Dermis microvascular lymphatic vessel endothelial cell (primary cell): ENCODE measurements at regions not wholly inside any gene's neighbourhood (a gene's known extent, or its start where the extent isn't known, plus 50 kb on each side); places are given as distances from the start of the nearest gene placed in this dataset.

Experiments used
- DNase-seq, 2 donors: peaks; one replicate each; pipeline versions ENCODE4 v3.0.0 to v3.0.0-alpha.2; 2010; ENCODE audit warnings: low read depth in 2 of 2

DNA sequence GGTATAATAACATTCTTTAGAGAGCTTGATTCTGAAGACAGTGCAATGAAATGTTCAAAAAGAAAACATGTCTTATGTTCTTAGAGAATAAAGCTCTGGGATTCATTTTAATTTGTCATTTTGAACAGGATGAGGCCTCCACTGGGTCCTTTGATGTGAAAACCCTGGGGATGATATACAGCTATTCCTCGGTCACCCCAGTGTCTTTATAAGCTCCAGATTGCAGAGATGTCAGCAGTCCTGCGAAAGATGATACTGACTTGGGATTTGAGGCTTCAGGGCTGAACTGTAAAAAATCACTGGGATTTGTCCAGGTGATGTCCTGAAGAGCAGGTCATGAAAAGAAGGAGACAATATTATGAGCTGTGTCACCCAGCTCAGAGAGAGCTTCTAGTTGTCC, 529.7 kb upstream of the ZNF608 start:
- no peak for DNase-seq

DNA sequence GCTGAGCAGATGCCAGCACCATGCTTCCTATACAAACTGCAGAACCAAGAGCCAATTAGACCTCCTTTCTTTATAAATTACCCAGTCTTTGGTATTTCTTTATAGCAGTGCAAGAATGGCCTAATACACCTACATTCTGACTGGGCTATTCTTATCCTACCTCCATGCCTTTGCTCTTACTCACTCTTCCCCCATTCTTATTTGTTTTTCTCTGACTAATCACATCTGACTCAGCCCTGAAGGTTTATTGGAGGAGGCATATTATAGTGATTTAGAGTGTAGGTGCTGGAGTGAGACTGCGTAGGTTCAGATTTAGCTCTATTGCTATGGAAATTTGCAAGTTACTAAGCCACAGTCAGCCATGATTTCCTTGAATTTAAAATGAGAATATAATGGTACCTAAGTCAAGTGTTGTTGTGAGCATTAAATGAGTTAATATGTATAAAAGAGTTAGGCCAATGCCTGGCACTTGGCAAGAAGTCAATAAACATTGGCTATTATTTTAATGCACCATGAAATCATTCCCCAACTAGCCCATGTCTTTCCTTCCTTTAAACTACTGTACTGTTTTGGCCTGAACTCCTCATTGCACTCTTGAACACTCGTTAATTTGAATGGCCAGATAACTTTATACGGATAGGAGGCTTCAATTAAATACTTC, 531.2 kb upstream of the ZNF608 start:
- peak; percentile 23 to 89 for DNase-seq

GRCh38 chr5:125278711-125279110, 532.3 kb upstream of the ZNF608 start:
- no peak for DNase-seq

DNA sequence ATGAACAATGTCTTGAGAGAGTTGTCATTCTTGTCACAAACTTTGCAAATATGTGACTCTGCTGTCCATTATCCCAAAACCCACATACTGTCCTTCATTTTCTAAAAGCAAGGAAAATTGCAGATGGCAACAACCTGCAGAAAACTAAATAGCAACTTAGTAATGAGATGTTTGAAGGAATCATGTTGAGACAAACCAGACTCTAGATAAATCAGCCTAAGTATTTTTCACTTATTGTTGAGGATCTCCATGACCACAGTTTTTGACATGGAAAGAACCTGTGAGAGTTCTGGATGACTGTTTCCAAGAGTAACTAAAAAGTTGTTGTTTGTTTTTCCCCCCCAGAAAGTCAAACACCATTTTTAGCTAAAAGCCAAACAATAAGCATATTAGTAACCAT, 535.2 kb upstream of the ZNF608 start:
- no peak for DNase-seq

- DNase-seq = no peak
Measured at GRCh38 chr5:125283372-125283771, 536.9 kb upstream of the ZNF608 start.

DNA sequence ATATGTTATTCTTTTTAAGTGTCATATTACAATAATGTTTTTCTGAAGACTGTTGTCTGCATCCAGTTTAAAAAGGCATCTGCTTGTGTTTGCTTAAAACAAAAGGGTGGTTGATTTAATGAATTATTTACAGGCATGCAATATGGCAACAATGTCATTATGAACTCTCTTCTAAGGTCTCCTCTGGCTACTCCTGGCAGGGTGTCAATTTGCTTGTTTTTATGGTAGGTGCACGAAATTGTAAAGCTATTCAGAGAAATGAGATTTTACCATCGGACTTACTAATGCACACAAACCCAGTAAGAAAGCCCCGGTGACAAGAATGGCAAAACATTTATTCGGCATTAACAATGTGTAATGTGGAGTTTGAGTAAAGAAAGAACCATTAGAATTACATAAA, 539.8 kb upstream of the ZNF608 start:
- no peak for DNase-seq

GRCh38 chr5:125289606-125290005, 543.2 kb upstream of the ZNF608 start:
- DNase-seq = no peak

- DNase-seq = no peak
Measured at GRCh38 chr5:125290935-125291334, 544.5 kb upstream of the ZNF608 start.

GRCh38 chr5:125291447-125291846, 545.0 kb upstream of the ZNF608 start:
- DNase-seq = peak in 1 of 2 donors; percentile 11

GRCh38 chr5:125293223-125293622, 546.8 kb upstream of the ZNF608 start:
- DNase-seq = no peak

DNA sequence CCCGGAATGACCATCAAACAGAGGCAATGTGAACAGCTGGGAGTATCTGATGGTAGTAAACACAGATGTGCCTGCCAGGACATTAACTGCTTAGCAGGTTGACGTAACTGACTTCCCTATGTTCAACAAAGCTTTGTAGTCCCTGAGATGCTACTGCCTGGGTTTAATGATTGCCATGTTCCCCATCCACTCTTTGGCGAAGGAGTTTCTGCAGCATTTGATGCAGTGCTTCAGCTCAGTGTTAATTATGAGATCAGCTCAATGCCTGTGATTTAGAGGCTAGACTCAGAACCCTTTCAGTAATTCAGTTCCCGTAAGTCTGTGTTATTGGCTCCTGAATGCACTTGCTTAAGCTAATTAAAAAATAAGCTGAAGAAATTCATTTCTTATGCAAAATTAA, 547.3 kb upstream of the ZNF608 start:
- no peak for DNase-seq

DNA sequence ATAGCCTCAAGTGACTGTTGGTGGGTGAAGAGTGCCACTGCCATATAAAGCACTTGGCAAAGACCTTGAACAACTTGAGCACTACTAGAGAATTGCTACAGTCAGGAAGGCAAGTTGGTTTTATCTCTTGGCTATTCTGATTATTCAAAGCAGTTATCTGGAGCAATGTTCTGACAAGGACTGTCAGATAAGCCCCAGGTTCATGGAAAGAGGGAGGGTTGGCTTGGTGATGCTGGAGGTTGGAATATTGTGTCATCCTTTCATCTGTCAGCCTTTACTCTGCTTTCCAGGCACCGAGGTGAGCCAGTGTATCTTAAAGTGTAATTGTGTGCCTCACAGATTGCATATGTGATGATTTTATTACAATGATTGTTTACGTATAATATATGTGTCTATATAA, 548.4 kb upstream of the ZNF608 start:
- no peak for DNase-seq

- peak in 1 of 2 donors; percentile 48 for DNase-seq
Measured at GRCh38 chr5:125295405-125295872, 549.0 kb upstream of the ZNF608 start.

DNA sequence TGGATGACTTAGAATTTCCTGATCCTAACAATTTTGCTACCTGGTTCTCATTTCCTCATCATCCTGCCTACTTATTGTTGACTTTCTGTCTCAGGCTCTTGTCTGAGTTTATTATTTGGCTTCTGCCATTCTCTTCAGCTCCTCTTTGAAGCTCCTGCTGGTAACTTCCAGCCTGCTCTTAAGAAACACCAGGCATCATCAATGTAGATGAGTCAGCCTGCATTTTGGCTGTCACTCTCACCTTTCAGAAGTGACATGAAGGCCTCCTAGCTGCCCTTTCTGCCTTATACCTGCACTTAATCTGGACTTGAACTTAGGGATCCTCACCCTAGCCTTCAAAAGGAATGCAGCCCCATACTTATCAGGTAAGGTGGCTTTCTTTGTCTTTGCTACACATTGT, 551.8 kb upstream of the ZNF608 start:
- no peak for DNase-seq

DNA sequence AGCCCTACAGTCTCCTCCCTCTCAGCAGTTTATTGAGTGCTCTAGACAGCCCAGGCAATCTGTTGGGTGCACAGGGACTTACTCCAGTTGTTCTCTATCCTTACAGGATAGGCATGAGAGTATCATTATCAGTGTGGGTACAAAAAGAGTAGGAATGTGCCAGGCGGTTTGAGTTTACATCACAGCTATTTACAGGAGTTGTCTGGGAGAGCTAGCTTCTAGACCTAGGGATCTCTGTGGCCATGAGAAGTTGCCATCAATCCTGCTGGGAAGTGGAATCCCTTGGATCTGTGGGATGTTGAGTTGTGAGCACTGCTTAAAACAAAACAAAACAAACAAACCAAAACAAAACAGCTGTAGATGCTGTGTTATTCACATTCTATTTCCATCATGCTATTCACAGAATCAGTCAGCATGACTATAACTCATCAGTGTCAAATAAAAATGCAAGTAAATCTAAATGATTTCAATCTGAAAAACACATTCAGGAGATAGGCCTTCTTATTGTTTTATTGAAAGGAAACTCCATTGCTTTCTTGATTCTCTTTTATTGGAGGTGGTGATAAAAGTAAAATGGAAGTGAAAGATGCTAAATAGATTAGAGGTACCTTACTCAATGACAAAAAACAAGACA, 552.4 kb upstream of the ZNF608 start:
- no peak for DNase-seq

GRCh38 chr5:125301711-125302110, 555.3 kb upstream of the ZNF608 start:
- DNase-seq = no peak

DNA sequence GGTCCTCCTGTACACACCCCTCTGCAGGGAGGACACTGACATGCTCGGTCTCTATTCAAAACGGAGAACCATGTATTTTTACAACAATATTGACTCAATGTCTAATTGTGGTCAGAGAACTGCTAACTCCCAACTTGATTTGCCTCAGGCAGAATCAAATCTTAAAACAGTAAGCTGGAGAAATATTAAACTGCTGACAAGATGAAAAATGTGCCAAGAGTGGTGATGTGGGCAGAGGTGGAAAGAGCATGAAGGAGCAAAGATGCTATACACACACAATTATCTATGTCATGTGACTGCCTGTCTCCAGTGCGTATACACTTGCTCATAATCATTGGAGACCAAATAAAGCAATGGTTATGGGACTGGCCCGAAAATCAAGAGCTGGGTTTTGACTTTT, 556.1 kb upstream of the ZNF608 start:
- no peak for DNase-seq

DNA sequence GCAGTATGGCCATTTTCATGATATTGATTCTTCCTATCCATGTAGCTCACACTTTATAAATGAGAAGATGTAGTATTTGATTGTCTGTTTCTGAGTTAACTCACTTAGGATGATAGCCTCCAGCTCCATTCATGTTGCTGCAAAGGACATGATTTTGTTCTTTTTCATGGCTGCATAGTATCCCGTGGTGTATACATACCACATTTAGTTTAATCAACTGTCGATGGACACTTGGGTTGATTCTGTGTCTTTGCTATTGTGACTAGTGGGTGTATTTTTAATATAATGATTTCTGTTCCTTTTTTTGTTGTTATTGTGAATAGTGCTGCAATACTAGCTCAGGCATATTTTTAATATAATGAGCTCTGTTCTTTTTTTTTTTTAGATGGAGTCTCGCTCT, 560.3 kb upstream of the ZNF608 start:
- no peak for DNase-seq

GRCh38 chr5:125310749-125311148, 564.3 kb upstream of the ZNF608 start:
- peak in 1 of 2 donors; percentile 58 for DNase-seq

DNA sequence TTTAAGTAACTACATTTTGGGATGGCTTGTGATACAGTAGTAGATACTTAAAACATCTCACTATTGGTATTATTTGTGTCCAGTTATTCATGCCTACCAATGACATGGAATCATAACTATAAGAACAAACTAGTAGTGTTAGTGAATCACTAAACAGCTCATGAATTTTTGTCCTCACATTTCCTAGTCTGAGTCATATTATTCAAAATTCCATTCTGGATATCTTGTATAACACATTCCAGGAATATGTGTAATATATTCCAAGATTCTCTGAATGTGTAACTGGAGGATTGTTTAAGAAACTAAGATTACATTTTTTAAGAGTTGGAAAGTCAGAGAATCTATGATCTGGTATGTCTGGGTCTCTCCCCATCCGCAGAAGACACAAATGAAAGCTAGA, 565.3 kb upstream of the ZNF608 start:
- DNase-seq = peak in 1 of 2 donors; percentile 65

DNA sequence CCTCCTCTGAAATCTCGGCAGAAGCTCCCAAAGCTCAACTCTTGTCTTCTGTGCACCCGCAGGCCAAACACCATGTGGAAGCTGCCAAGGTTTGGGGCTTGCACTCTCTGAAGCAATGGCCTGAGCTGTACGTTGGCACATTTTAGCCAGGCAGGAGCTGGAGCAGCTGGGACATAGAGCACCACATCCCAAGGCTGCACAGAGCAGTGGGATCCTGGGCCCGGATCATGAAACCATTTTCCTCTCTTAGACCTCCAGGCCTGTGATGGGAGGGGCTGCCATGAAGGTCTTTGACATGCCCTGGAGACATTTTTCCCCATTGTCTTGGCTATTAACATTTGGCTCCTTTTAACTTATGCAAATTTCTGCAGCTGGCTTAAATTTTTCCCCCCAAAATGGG, 567.1 kb upstream of the ZNF608 start:
- no peak for DNase-seq

GRCh38 chr5:125315306-125315705, 568.9 kb upstream of the ZNF608 start:
- DNase-seq = no peak

DNA sequence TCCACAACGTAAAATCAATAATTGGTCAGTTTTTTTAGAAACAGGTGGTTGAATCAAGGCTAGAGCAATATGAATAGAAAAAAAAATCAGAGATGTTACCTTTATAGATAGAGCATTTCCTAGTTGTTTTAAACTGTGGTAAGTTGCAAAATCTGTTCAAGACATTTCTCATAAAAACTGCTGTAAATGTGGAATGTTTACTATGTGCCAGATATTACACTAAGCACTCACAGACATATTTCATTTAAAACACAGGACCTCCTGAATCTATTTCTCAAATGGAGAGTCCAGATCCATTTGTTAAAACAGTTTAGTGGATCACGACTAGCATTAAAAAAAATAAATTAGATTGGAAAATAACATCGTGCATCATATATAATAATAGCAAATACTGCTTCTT, 570.0 kb upstream of the ZNF608 start:
- no peak for DNase-seq
